Transverse colon (tissue), 3 donors: ENCODE measurements at regions not wholly inside any gene's neighbourhood (a gene's known extent, or its start where the extent isn't known, plus 50 kb on each side); places are given as distances from the start of the nearest gene placed in this dataset.

Source experiments
- CTCF ChIP-seq, 5 experiments: fragments of 200-600 bp in 3 of 5; fragments of 450-650 bp in 2 of 5; sonication (generic) in 3 of 5; IDR thresholded peaks; 1 replicate in 2 of 5; 2 replicates in 3 of 5; pipeline ENCODE4 v1.5.1; 2016 to 2017; ENCODE audit warnings: antibody characterized with exemption in 5 of 5, inconsistent platforms in 3 of 5, mild to moderate bottlenecking in 2 of 5, moderate library complexity in 1 of 5
- EP300 ChIP-seq: sonication (generic); formaldehyde crosslinking; IDR thresholded peaks from one replicate; pipeline ENCODE4 v1.6.1; 2017; ENCODE audit warnings: antibody characterized with exemption, low read depth

- TF ChIP-seq EP300, result no peak
- no peak for TF ChIP-seq CTCF (IDR thresholded peaks at IDR 0.05)
Measured at GRCh38 chr3:184503647-184504046, 57.9 kb upstream of the EPHB3 start.
